GM18867 (cell line): ENCODE measurements at regions not wholly inside any gene's neighbourhood (a gene's known extent, or its start where the extent isn't known, plus 50 kb on each side); places are given as distances from the start of the nearest gene placed in this dataset.
"Not testable (repeated sequence)": the region's sequence is repeated elsewhere in the genome, so short reads cannot be mapped to it uniquely, and the experiment has no call there.

ENCODE experiments used
- ATAC-seq: cut with Tn5 transposase; IDR thresholded peaks from one replicate; pipeline ENCODE4 v1.9.1; 2021; ENCODE audit warnings: mild to moderate bottlenecking, moderate library complexity; ENCODE audit not compliant: unreplicated experiment

- no peak for ATAC-seq
Measured at GRCh38 chr6:27747637-27748036, 164.6 kb downstream of the OR2B2 start.

DNA sequence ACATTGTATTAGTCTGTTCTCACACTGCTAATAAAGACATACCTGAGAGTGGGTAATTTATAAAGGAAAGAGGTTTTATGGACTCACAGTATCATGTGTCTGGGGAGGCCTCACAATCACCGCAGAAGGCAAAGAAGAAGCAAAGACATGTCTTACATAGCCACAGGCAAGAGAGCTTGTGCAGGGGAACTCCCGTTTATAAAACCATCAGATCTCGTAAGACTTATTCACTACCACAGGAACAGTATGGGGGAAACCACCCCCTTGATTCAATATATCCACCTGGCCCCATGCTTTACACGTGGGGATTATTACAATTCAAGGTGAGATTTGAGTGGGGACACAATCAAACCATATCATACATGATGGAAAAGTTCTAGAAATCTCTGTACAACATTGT lies 165.3 kb downstream of the OR2B2 start:
- not testable (repeated sequence) for ATAC-seq

DNA sequence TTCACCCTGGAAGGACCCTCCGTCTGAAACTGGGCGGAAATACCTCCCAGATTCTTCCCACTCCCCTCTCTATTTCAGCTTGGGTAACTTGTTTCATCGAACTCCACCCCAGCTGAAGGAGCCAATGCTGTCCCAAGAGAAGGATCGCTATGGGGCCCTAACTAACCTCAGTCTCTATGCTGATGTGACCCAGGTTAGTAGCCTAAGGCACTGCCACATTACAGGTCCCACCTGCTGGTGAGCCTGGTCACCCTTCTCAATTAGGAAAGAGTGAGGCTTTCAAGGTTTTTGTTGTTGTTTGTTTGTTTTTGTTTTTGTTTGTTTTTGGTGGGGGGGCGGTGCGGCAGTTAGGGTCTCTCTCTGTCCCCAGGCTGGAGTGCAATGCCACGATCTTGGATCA lies 168.4 kb downstream of the OR2B2 start:
- no peak for ATAC-seq

GRCh38 chr6:27742833-27743573 lies 169.2 kb downstream of the OR2B2 start:
- no peak for ATAC-seq

DNA sequence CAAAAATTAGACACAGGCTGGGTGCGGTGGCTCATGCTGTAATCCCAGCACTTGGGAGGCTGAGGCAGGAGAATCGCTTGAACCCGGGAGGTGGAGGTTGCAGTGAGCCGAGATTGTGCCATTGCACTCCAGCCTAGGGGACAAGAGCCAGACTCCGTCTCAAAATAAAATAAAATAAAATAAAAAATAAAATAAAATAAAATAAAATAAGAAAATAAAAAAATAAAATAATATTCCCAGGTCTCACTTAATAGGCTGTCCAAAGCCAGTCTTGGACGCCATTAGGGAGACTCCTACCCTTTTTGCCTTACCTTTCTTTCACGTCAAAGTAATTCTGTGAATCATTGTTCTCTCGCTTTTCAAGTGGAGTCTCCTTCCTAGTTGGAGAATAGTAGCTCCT lies 172.3 kb downstream of the OR2B2 start:
- not testable (repeated sequence) for ATAC-seq

GRCh38 chr6:27736686-27737085 lies 175.5 kb downstream of the OR2B2 start:
- no peak for ATAC-seq

GRCh38 chr6:27728442-27728841 lies 183.8 kb downstream of the OR2B2 start:
- no peak for ATAC-seq

DNA sequence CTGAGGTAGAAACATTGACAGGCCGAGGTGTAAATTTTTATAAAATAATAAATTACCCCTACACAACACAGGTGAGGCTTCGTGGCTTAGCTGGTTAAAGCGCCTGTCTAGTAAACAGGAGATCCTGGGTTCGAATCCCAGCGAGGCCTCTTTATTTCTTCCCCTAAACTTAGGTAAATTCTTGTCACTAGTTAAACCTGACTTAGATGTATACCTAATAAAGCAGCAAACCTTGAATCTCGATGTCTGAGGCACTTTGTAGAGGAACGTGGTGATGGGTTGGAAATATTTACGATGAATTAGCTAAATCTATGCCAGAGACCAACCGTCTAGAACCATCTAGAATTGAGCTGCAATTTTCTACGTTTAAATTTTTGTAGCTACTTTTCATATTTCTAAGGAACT lies 185.6 kb downstream of the OR2B2 start:
- no peak for ATAC-seq

DNA sequence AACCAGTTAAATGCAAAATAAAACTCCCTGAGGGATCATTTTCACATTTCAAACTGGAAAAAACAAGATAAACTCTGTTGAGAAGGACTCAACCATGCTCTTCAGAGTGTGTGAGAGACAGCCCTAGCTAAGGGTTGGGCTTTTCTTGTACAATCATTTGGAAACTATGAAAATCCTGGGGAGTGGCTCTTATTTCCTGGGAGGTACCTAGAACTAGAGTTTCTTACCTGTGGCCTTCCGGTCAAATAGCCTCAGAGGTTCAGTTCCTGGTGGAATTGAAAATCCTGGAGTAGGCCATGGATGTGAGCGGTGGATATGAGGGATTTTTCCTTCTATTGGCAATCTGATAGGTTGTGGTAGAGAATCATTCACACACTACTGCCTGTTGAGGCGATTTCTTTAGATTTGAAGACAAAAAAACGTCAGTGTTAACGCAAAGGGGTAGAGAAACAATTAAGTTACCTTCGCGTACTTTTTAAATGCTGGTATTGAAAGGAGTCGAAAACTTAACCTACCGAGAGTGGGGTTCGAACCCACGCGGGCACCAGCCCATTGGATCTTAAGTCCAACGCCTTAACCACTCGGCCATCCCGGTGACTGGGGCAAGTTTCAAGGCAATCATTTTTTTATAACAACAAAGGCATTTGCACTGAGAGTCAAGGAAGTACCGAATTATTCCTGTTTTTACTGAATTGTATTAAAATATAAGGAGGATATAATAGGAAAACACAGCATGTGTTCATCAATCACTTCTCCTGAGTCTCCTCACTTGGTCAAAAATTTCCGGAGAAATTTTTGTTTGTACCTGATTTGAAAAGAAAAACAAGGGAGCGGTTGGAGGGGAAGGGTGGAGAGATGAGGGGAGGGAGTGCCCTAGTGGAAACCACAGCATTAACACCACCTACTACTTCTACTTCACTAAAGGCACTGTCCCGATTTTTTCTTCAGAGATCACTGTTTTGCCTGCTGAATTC lies 191.3 kb downstream of the OR2B2 start:
- ATAC-seq: no peak

DNA sequence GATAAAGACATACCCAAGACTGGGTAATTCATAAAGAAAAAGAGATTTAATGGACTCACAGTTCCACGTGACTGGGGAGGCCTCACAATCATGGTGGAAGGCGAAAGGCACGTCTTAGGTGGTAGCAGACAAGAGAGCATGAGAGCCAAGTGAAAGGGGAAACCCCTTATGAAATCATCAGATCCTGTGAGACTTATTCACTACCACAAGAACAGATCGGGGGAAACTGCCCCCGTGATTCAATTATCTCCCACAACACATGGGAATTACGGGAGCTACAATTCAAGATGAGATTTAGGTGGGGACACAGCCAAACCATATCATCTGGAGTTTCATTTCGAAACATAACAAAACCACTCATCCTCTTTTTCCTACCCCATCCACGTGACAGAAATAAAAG lies 193.2 kb downstream of the OR2B2 start:
- not testable (repeated sequence) for ATAC-seq

- no peak for ATAC-seq
Measured at GRCh38 chr6:27706431-27706830, 205.8 kb downstream of the OR2B2 start.

DNA sequence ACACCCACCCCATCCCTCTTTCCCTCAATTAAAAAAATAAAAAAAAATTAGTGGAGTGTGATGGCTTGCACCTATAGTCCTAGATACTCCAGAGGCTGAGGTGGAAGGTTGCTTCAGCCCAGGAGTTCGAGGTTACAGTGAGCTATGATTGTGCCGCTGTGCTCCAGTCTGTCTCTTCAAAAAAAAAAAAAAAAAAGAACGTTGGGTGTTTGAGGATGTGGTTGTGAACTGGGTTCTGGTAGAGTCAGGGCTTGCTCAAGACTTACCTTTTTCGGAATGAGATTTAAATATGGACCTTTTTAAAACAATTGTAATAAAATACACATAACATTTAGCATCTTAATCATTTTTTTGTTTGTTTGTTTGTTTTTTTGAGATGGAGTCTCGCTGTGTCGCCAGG lies 211.9 kb downstream of the OR2B2 start:
- ATAC-seq: no peak

DNA sequence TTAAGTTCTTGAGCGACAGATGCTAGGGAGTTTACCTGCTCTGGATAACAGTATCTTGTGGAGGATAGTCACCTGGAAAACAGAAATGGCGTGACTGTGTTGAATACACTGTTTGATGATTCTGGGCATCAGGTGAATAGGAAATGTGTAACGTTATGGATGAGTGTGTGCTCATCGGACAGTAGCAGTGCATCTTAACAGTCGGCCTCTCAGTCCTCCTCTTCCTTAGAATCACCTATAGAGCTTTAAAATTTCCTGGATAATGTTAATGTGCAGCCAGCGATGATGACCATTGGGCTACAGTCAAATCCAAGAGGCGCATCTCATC lies 217.7 kb downstream of the OR2B2 start:
- ATAC-seq: no peak

DNA sequence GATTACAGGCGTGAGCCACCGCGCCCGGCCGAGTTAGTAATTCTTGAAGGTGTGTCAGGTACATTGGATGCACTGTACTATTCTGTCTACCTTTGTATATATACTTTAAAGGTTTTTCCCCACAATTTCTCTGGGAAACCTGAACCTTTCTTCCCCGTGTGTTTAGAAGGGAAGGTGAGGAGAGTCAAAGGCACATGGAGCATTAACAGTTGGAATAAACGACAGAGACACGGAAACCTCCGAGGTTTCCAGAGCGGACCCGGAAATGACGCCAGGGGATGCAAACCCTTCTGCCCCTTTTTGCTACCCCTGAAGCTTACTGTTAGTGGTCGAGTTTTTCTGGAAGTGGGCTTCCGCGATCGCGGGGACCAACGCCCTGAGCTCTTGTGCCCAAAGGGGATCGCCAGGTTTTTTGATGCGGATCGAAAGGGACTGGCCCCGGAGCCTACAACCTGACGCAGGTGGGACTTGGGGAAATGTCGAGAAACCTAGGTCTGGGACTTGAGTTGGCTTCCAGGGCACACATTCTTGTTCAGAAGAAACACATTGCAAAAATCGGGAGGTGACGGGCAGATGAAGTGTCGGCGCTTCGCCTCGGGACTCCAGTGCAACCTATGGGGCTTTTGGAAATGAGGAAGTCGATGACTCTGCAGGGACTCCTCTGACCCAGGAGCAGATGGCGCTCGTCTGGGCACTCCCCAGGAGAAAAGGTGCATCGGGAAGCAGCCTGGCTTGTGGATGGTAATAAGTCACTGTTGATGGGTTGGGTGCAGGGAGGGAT lies 218.2 kb downstream of the OR2B2 start:
- peak; percentile 50 for ATAC-seq

DNA sequence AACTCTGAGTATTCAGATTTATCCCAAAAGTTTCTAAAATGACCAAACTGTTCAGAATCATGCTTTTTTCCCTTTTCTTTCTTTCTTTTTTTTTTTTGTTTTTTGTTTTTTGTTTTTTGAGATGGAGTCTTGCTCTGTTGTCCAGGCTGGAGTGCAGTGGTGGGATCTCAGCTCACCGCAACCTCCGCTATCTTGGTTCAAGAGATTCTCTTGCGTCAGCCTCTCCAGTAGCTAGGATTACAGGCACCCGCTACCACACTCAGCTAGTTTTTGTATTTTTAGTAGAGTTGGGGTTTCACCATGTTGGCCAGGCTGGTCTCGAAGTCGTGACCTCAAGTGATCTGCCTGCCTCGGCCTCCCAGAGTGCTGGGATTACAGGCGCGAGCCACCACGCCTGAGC lies 219.2 kb upstream of the ZNF184 start:
- not testable (repeated sequence) for ATAC-seq

DNA sequence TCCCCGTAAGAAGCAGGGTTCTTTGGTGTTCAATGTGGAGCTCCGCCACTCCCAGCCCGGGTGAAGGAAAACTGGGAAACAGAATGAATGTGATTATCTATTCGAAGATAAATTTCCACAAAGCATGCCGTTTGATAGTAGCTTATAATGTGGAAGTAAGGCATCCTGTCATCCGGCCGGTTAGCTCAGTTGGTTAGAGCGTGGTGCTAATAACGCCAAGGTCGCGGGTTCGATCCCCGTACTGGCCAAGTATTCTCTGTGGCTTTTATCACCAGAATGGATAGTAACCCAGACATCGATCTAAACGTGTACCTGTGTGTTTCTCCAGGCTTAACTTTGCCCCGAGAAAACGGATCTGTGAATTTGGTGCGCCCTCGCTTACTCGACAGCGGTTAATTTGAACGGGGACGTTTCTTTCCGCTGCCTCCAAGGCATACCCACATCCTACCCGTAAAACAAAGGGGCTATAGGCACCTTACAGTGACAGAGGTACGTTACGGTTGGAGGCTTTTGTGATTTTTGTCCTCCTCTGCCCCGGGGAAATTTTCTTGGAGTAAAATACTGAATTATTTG lies 215.2 kb upstream of the ZNF184 start:
- ATAC-seq: peak; percentile 64

GRCh38 chr6:27687154-27688013 lies 214.5 kb upstream of the ZNF184 start:
- peak; percentile 71 for ATAC-seq

DNA sequence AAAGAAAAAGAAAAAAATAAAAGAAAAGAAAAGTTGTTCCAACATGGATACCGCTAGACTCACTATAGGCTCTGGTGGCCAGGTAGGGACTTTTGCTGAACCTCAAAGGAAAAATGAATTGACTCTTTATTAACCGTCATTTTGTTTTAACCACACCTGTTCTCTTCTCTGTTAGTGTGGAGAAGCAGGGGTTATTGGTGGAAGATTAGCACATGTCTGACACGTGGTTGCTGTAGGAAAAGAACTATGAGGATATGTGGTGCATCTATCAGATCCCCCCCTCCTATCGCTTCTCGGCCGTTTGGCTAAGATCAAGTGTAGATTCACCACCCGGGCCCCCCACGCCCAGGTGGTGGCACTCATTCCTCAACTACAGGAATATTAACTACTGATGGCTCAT lies 212.4 kb upstream of the ZNF184 start:
- ATAC-seq: no peak

- no peak for ATAC-seq
Measured at GRCh38 chr6:27684264-27685211, 211.6 kb upstream of the ZNF184 start.
